ENCODE measurements at regions not wholly inside any gene's neighbourhood (a gene's known extent, or its start where the extent isn't known, plus 50 kb on each side); places are given as distances from the start of the nearest gene placed in this dataset.

DNA sequence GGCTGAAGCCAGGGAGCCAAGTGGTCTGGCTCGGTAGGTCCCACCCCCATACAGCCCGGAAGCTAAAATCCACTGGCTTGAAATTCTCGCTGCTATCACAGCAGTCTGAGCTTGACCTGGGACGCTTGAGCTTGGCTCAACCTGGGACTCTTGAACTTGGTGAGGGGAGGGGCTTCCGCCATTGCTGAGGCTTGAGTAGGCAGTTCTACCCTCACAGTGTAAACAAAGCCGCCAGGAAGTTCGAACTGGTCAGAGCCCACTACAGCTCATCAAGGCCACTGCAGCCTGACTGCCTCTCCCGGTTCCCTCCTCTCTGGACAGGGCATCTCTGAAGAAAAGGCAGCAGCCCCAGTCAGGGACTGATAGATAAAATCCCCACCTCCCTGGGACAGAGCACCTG lies 1337.7 kb downstream of the HACE1 start:
- WGBS, 2 donors = 77 to 86% methylated on average over 8 of the region's 8 CpGs
- no peaks in the 10 kb centered on the region for H3K4me1 ChIP-seq (ENCODE audit: control insufficient read depth in 5 of 5, insufficient read depth in 5 of 5, low read length in 5 of 5)
- H3K9me3 ChIP-seq (ENCODE audit: control insufficient read depth in 4 of 4, insufficient read depth in 3 of 4, low read length in 3 of 4) = peaks cover 0 to 10% (median 0%) of the 10 kb centered on the region in 4 donors
- H3K36me3 ChIP-seq (ENCODE audit: control insufficient read depth in 4 of 4, insufficient read depth in 4 of 4, low read length in 4 of 4) = no peaks in the 10 kb centered on the region
- H3K27me3 ChIP-seq (ENCODE audit: control insufficient read depth in 3 of 3, insufficient read depth in 3 of 3, low read length in 2 of 3) = no peaks in the 10 kb centered on the region
- H3K9ac ChIP-seq (ENCODE audit: insufficient read depth in 1 of 2, low read length in 2 of 2) = no peak overlapping the region
- ATAC-seq (ENCODE audit: insufficient read depth, low FRiP score) (no peak), DNase-seq (no peak)
- H3K27ac ChIP-seq (ENCODE audit: low read depth in 1 of 2, low read length in 1 of 2) = no peak overlapping the region
- no peak overlapping the region for H3K4me3 ChIP-seq
- TF ChIP-seq, protein P1, sequence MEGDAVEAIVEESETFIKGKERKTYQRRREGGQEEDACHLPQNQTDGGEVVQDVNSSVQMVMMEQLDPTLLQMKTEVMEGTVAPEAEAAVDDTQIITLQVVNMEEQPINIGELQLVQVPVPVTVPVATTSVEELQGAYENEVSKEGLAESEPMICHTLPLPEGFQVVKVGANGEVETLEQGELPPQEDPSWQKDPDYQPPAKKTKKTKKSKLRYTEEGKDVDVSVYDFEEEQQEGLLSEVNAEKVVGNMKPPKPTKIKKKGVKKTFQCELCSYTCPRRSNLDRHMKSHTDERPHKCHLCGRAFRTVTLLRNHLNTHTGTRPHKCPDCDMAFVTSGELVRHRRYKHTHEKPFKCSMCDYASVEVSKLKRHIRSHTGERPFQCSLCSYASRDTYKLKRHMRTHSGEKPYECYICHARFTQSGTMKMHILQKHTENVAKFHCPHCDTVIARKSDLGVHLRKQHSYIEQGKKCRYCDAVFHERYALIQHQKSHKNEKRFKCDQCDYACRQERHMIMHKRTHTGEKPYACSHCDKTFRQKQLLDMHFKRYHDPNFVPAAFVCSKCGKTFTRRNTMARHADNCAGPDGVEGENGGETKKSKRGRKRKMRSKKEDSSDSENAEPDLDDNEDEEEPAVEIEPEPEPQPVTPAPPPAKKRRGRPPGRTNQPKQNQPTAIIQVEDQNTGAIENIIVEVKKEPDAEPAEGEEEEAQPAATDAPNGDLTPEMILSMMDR (IDR thresholded peaks at IDR 0.05; ENCODE audit: control extremely low read depth, extremely low read depth) = no peak

DNA sequence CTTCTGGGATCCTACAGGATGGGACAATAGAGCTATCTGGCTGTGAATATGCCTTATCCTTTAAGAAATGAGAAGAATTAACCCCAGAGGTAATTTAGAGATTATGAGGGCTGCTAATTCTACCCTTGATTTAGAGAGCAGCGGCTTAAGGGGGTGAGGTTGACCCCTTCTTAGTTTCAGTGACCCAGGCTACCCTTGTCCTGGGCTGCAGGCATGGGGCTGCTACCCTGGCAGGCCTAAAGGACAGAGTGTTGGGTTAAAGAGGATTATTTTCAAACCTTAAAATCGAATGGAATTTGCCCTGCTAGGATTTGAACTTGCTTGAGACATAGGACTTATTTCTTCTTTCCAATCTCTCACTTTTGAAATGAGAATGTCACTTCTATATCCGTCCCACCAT lies 1343.4 kb downstream of the HACE1 start:
- ATAC-seq (ENCODE audit: insufficient read depth, low FRiP score) = no peak
- Histone ChIP-seq H3K9me3 (ENCODE audit: control insufficient read depth in 4 of 4, insufficient read depth in 3 of 4, low read length in 3 of 4) (no peaks in the 10 kb centered on the region), H3K9ac (ENCODE audit: insufficient read depth in 1 of 2, low read length in 2 of 2) (no peak overlapping the region), H3K27me3 (ENCODE audit: control insufficient read depth in 3 of 3, insufficient read depth in 3 of 3, low read length in 2 of 3) (no peaks in the 10 kb centered on the region), H3K36me3 (ENCODE audit: control insufficient read depth in 4 of 4, insufficient read depth in 4 of 4, low read length in 4 of 4) (no peaks in the 10 kb centered on the region), H3K4me1 (ENCODE audit: control insufficient read depth in 5 of 5, insufficient read depth in 5 of 5, low read length in 5 of 5) (no peaks in the 10 kb centered on the region), H3K4me3 (no peak overlapping the region), H3K27ac (ENCODE audit: low read depth in 1 of 2, low read length in 1 of 2) (no peak overlapping the region)
- WGBS, 2 donors = 57 to 64% methylated on average over 3 of the region's 3 CpGs
- TF ChIP-seq, protein P1 (IDR thresholded peaks at IDR 0.05; ENCODE audit: control extremely low read depth, extremely low read depth) = no peak
- DNase-seq = no peak

DNA sequence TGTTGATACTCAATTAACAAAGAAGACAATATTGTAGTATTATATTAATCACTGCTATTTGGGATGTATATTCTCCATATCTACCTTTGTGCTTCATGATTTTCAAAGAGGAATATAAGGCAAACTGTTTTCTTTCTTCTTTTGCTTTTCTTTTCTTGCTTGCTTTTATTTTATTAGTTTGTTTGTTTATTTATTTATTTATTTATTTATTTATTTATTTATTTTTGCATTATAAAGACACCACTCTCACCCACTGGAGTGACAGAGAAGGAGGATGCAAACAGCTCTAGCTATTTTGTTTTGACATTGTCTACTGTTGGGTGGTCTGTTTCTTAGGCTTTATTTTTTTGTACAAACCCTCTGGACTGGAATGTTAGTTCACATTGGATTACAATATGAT lies 1352.7 kb downstream of the HACE1 start:
- Histone ChIP-seq H3K9ac (ENCODE audit: insufficient read depth in 1 of 2, low read length in 2 of 2) (no peak overlapping the region), H3K9me3 (ENCODE audit: control insufficient read depth in 4 of 4, insufficient read depth in 3 of 4, low read length in 3 of 4) (no peaks in the 10 kb centered on the region), H3K27me3 (ENCODE audit: control insufficient read depth in 3 of 3, insufficient read depth in 3 of 3, low read length in 2 of 3) (no peaks in the 10 kb centered on the region), H3K36me3 (ENCODE audit: control insufficient read depth in 4 of 4, insufficient read depth in 4 of 4, low read length in 4 of 4) (no peaks in the 10 kb centered on the region), H3K27ac (ENCODE audit: low read depth in 1 of 2, low read length in 1 of 2) (no peak overlapping the region), H3K4me3 (no peak overlapping the region), H3K4me1 (ENCODE audit: control insufficient read depth in 5 of 5, insufficient read depth in 5 of 5, low read length in 5 of 5) (no peaks in the 10 kb centered on the region)
- TF ChIP-seq, protein P1 (IDR thresholded peaks at IDR 0.05; ENCODE audit: control extremely low read depth, extremely low read depth) = no peak
- ATAC-seq (ENCODE audit: insufficient read depth, low FRiP score) (no peak), DNase-seq (no peak)

DNA sequence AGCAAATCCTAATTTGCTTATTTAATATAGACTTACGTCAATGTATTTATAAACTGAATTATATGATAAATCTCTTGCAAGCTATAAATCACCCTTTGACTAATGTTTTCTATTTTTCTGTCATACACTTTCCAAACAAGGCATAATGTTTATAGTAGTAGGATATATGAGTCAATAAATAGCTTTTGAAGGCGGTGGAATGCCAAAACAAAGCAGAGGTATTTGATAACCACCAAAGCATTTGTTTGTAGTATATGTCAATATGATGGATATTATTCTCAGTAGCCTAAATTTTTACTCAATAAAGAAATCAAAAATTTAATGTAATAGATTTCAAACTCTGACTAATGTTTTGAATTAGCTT lies 1354.6 kb downstream of the HACE1 start:
- Histone ChIP-seq H3K36me3 (ENCODE audit: control insufficient read depth in 4 of 4, insufficient read depth in 4 of 4, low read length in 4 of 4) (no peaks in the 10 kb centered on the region), H3K27ac (ENCODE audit: low read depth in 1 of 2, low read length in 1 of 2) (no peak overlapping the region), H3K9me3 (ENCODE audit: control insufficient read depth in 4 of 4, insufficient read depth in 3 of 4, low read length in 3 of 4) (no peaks in the 10 kb centered on the region), H3K4me3 (no peak overlapping the region), H3K4me1 (ENCODE audit: control insufficient read depth in 5 of 5, insufficient read depth in 5 of 5, low read length in 5 of 5) (no peaks in the 10 kb centered on the region), H3K27me3 (ENCODE audit: control insufficient read depth in 3 of 3, insufficient read depth in 3 of 3, low read length in 2 of 3) (no peaks in the 10 kb centered on the region), H3K9ac (ENCODE audit: insufficient read depth in 1 of 2, low read length in 2 of 2) (no peak overlapping the region)
- TF ChIP-seq, protein P1 (IDR thresholded peaks at IDR 0.05; ENCODE audit: control extremely low read depth, extremely low read depth) = no peak
- DNase-seq (no peak), ATAC-seq (ENCODE audit: insufficient read depth, low FRiP score) (no peak)
- 54 to 67% methylated on average over 2 of the region's 2 CpGs for WGBS, 2 donors
